Smooth muscle cell (in vitro differentiated cells): ENCODE measurements at regions not wholly inside any gene's neighbourhood (a gene's known extent, or its start where the extent isn't known, plus 50 kb on each side); places are given as distances from the start of the nearest gene placed in this dataset.

Experiments used
- DNase-seq: peaks from one replicate; lab custom pipeline; 2025; ENCODE audit not compliant: unreplicated experiment; lab: John Stamatoyannopoulos, UW
- H2AFZ ChIP-seq: fragments of 200-600 bp; sonication (generic); 2 replicates; pipeline ENCODE4 v1.6.0; 2016; ENCODE audit warnings: antibody characterized with exemption, low read depth, mild to moderate bottlenecking
- H3F3A ChIP-seq: fragments of 200-600 bp; sonication (generic); 2 replicates; pipeline ENCODE4 v1.6.0; 2017; ENCODE audit warnings: antibody characterized with exemption, low read depth
- H3K27ac ChIP-seq: fragments of 200-600 bp; sonication (generic); 2 replicates; pipeline ENCODE4 v1.5.1; 2016; ENCODE audit warnings: low read depth, mild to moderate bottlenecking
- H3K27me3 ChIP-seq: fragments of 200-600 bp; sonication (generic); 2 replicates; pipeline ENCODE4 v1.6.1; 2016; ENCODE audit warnings: low read depth, mild to moderate bottlenecking
- H3K36me3 ChIP-seq: fragments of 200-600 bp; sonication (generic); 2 replicates; pipeline ENCODE4 v1.5.1; 2016; ENCODE audit warnings: low read depth
- H3K4me1 ChIP-seq: fragments of 200-600 bp; sonication (generic); 2 replicates; pipeline ENCODE4 v1.5.1; 2016; ENCODE audit warnings: low read depth
- H3K4me2 ChIP-seq: fragments of 200-600 bp; sonication (generic); 2 replicates; pipeline ENCODE4 v1.6.0; 2016; ENCODE audit warnings: mild to moderate bottlenecking
- H3K4me3 ChIP-seq: fragments of 200-600 bp; sonication (generic); 2 replicates; pipeline ENCODE4 v1.5.1; 2016; ENCODE audit warnings: mild to moderate bottlenecking
- H3K79me2 ChIP-seq: fragments of 200-600 bp; sonication (generic); 2 replicates; pipeline ENCODE4 v1.6.0; 2016; ENCODE audit warnings: low read depth, mild to moderate bottlenecking
- H3K9ac ChIP-seq: fragments of 200-600 bp; sonication (generic); 2 replicates; pipeline ENCODE4 v1.6.0; 2016; ENCODE audit warnings: low read depth
- H3K9me3 ChIP-seq: fragments of 200-600 bp; sonication (generic); replicated peaks from 2 replicates; pipeline ENCODE4 v1.5.1; 2016; ENCODE audit warnings: low read depth
- H4K20me1 ChIP-seq: fragments of 200-600 bp; sonication (generic); 2 replicates; pipeline ENCODE4 v1.6.0; 2016; ENCODE audit warnings: low read depth
- WGBS: methylation state at CpG from one replicate; pipeline ENCODE4 v1.1.7; 2016; ENCODE audit warnings: low lambda C conversion rate; 5-methylcytosine and 5-hydroxymethylcytosine counted together
- TF ChIP-seq, protein P1 (sequence below): fragments of 200-600 bp; sonication (generic); IDR thresholded peaks from 2 replicates; pipeline ENCODE4 v1.5.1; 2017; ENCODE audit warnings: borderline replicate concordance, mild to moderate bottlenecking, antibody characterized with exemption; ENCODE audit not compliant: insufficient read depth, poor library complexity, severe bottlenecking

GRCh38 chr3:190252080-190252479 is 70.2 kb downstream of the CLDN1 start:
- no peak overlapping the region for H3K4me2 ChIP-seq
- H4K20me1 ChIP-seq: no peaks in the 10 kb centered on the region
- no peak for DNase-seq
- H2AFZ ChIP-seq: no peak overlapping the region
- TF ChIP-seq, protein P1, sequence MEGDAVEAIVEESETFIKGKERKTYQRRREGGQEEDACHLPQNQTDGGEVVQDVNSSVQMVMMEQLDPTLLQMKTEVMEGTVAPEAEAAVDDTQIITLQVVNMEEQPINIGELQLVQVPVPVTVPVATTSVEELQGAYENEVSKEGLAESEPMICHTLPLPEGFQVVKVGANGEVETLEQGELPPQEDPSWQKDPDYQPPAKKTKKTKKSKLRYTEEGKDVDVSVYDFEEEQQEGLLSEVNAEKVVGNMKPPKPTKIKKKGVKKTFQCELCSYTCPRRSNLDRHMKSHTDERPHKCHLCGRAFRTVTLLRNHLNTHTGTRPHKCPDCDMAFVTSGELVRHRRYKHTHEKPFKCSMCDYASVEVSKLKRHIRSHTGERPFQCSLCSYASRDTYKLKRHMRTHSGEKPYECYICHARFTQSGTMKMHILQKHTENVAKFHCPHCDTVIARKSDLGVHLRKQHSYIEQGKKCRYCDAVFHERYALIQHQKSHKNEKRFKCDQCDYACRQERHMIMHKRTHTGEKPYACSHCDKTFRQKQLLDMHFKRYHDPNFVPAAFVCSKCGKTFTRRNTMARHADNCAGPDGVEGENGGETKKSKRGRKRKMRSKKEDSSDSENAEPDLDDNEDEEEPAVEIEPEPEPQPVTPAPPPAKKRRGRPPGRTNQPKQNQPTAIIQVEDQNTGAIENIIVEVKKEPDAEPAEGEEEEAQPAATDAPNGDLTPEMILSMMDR: no peak
- H3K27ac ChIP-seq: no peak overlapping the region
- no peaks in the 10 kb centered on the region for H3F3A ChIP-seq
- H3K79me2 ChIP-seq: no peaks in the 10 kb centered on the region
- H3K36me3 ChIP-seq: no peaks in the 10 kb centered on the region
- H3K4me1 ChIP-seq: no peaks in the 10 kb centered on the region
- no peaks in the 10 kb centered on the region for H3K27me3 ChIP-seq
- WGBS: 90% methylated on average over 1 of the region's 1 CpG
- H3K9ac ChIP-seq: no peak overlapping the region
- H3K9me3 ChIP-seq: no peaks in the 10 kb centered on the region
- no peak overlapping the region for H3K4me3 ChIP-seq

GRCh38 chr3:190249414-190249813 is 72.8 kb downstream of the CLDN1 start:
- Histone ChIP-seq H3K27ac (no peak overlapping the region), H3F3A (no peaks in the 10 kb centered on the region), H3K4me3 (no peak overlapping the region), H3K79me2 (no peaks in the 10 kb centered on the region), H3K27me3 (no peaks in the 10 kb centered on the region), H2AFZ (no peak overlapping the region), H3K9ac (no peak overlapping the region), H3K36me3 (no peaks in the 10 kb centered on the region), H4K20me1 (no peaks in the 10 kb centered on the region), H3K4me1 (no peaks in the 10 kb centered on the region), H3K4me2 (no peak overlapping the region), H3K9me3 (no peaks in the 10 kb centered on the region)
- DNase-seq: no peak
- WGBS: 94% methylated on average over 2 of the region's 2 CpGs
- TF ChIP-seq, protein P1: no peak

DNA sequence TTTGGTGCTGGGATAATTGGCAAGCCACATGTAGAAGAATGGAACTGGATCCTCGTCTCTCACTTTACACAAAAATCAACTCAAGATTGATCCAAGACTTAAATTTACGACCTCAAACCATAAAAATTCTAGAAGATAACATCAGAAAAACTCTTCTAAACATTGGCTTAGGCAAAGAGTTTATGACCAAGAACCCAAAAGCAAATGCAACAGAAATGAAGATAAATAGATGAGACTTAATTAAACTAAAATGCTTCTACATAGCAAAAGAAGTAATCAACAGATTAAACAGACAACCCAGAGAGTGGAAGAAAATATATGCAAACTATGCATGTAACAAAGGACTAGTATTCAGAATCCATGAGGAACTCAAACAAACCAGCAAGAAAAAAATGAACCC is 80.1 kb downstream of the CLDN1 start:
- no peaks in the 10 kb centered on the region for H3K79me2 ChIP-seq
- no peaks in the 10 kb centered on the region for H3K9me3 ChIP-seq
- H2AFZ ChIP-seq: no peak overlapping the region
- H3K4me1 ChIP-seq: no peaks in the 10 kb centered on the region
- DNase-seq: no peak
- no peaks in the 10 kb centered on the region for H4K20me1 ChIP-seq
- WGBS: 68% methylated on average over 2 of the region's 2 CpGs
- no peak overlapping the region for H3K4me3 ChIP-seq
- H3K4me2 ChIP-seq: no peak overlapping the region
- no peaks in the 10 kb centered on the region for H3F3A ChIP-seq
- H3K36me3 ChIP-seq: no peaks in the 10 kb centered on the region
- H3K9ac ChIP-seq: no peak overlapping the region
- H3K27me3 ChIP-seq: no peaks in the 10 kb centered on the region
- TF ChIP-seq, protein P1: no peak
- H3K27ac ChIP-seq: no peak overlapping the region

- H3K4me2 ChIP-seq: no peak overlapping the region
- TF ChIP-seq, protein P1: no peak
- no peak overlapping the region for H2AFZ ChIP-seq
- no peak overlapping the region for H3K4me3 ChIP-seq
- no peaks in the 10 kb centered on the region for H3K27me3 ChIP-seq
- no peak for DNase-seq
- H3K4me1 ChIP-seq: no peaks in the 10 kb centered on the region
- no peaks in the 10 kb centered on the region for H3K9me3 ChIP-seq
- no peaks in the 10 kb centered on the region for H3K36me3 ChIP-seq
- H4K20me1 ChIP-seq: no peaks in the 10 kb centered on the region
- 92% methylated on average over 2 of the region's 2 CpGs for WGBS
- H3K79me2 ChIP-seq: no peaks in the 10 kb centered on the region
- no peak overlapping the region for H3K9ac ChIP-seq
- no peak overlapping the region for H3K27ac ChIP-seq
- no peaks in the 10 kb centered on the region for H3F3A ChIP-seq
These were observed 82.9 kb downstream of the CLDN1 start for GRCh38 chr3:190239325-190239724.
